ENCODE measurements at regions not wholly inside any gene's neighbourhood (a gene's known extent, or its start where the extent isn't known, plus 50 kb on each side); places are given as distances from the start of the nearest gene placed in this dataset.

DNA sequence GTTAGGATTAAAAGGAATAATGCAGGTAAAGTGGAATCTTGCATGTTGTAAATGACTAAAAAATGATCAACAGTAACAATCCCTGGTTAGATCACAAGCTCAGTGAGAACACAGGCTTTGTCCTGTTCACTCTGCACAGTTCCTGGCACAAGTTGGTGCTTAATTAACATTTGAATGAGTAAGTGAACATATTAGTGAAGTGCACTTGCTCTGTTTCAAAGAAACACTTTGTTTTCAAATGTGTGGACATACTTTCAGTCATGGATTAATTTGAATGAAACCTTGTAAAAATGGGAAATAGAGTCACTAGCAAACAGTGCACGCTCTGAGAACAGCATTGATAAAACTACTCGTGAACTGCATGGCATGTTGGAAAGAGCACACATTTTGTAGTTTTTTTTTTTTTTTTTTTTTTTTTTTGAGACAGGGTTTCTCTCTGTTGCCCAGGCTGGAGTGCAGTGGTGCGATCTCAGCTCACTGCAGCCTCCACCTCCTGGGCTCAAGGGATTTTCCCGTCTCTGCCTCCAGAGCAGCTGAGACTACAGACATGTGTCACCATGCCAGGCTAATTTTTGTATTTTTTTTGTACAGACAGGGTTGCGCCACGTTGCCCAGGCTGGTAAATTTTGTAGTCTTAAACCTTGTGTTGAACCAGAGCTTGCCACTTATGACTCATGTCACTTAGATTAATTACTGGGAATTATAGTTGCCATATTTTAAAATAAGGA, 159.9 kb downstream of the LURAP1L start:
- TF ChIP-seq RAD21 (IDR thresholded peaks at IDR 0.05; ENCODE audit: low read depth) (no peak), EP300 (IDR thresholded peaks at IDR 0.05; ENCODE audit: borderline replicate concordance) (no peak)
- TF ChIP-seq, protein P1, sequence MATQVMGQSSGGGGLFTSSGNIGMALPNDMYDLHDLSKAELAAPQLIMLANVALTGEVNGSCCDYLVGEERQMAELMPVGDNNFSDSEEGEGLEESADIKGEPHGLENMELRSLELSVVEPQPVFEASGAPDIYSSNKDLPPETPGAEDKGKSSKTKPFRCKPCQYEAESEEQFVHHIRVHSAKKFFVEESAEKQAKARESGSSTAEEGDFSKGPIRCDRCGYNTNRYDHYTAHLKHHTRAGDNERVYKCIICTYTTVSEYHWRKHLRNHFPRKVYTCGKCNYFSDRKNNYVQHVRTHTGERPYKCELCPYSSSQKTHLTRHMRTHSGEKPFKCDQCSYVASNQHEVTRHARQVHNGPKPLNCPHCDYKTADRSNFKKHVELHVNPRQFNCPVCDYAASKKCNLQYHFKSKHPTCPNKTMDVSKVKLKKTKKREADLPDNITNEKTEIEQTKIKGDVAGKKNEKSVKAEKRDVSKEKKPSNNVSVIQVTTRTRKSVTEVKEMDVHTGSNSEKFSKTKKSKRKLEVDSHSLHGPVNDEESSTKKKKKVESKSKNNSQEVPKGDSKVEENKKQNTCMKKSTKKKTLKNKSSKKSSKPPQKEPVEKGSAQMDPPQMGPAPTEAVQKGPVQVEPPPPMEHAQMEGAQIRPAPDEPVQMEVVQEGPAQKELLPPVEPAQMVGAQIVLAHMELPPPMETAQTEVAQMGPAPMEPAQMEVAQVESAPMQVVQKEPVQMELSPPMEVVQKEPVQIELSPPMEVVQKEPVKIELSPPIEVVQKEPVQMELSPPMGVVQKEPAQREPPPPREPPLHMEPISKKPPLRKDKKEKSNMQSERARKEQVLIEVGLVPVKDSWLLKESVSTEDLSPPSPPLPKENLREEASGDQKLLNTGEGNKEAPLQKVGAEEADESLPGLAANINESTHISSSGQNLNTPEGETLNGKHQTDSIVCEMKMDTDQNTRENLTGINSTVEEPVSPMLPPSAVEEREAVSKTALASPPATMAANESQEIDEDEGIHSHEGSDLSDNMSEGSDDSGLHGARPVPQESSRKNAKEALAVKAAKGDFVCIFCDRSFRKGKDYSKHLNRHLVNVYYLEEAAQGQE (IDR thresholded peaks at IDR 0.05; ENCODE audit: low read depth), result no peak

All from Ishikawa (cell line).